HG03378 (cell line): ENCODE measurements at regions not wholly inside any gene's neighbourhood (a gene's known extent, or its start where the extent isn't known, plus 50 kb on each side); places are given as distances from the start of the nearest gene placed in this dataset.
"Not testable (repeated sequence)": the region's sequence is repeated elsewhere in the genome, so short reads cannot be mapped to it uniquely, and the experiment has no call there.

ENCODE experiments used
- ATAC-seq: cut with Tn5 transposase; IDR thresholded peaks from one replicate; pipeline ENCODE4 v1.9.1; 2021; ENCODE audit warnings: mild to moderate bottlenecking, moderate library complexity; ENCODE audit not compliant: unreplicated experiment

DNA sequence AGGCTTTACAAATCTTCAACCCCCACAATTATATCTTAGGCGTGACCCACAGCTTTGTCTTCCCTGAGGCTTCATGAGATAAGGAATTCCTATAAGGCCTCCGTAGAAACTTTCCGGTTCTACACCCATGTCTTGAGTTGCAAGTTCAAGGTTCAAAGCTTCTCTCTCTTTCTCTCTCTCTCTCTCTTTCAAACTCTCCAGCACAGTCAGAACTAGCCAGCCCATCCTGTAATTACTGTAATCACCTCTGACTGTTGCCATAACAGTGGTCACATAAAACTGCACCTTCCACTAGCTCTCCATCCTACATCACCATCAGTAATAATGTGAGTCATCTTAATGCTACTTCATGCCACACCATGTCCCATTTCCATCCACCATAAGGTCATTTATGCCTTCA lies 90.0 kb upstream of the NFASC start:
- no peak for ATAC-seq

DNA sequence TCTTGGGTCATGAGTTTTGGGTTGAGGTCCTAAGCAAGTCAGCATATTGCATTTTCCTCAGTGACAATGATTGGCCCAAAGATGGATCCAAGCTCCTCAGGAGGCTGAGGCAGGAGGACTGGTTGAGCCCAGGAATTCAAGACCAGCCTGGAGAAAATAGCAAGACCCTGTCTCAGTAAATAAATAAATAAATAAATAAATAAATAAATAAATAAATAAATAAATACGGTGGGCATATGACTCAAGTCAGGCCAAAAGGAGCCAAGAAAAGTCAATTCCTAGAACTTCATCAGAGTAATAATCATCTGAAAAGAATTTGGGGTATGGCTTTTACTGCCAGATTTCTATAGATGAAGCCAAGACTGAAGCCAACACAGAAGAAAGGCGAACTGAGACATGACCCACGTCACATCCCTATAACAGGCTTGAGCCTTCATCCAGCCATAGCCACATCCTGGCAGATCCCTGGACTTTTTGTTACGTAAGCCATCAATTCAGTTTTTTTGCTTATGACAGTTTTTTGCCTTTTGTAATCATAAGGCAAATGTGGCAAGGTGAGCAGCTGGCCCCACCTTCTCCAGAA lies 88.5 kb upstream of the NFASC start:
- no peak for ATAC-seq

DNA sequence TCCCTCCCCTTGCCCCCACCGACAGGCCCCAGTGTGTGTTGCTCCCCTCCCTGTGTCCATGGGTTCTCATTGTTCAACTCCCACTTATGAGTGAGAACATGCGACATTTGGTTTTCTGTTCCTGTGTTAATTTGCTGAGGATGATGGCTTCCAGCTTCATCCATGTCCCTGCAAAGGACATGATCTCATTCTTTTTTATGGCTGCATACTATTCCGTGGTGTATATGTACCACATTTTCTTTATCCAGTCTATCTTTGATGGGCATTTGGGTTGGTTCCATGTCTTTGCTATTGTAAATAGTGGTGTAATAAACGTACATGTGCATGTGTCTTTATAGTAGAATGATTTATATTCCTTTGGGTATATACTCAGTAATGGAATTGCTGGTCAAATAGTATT lies 85.6 kb upstream of the NFASC start:
- not testable (repeated sequence) for ATAC-seq

DNA sequence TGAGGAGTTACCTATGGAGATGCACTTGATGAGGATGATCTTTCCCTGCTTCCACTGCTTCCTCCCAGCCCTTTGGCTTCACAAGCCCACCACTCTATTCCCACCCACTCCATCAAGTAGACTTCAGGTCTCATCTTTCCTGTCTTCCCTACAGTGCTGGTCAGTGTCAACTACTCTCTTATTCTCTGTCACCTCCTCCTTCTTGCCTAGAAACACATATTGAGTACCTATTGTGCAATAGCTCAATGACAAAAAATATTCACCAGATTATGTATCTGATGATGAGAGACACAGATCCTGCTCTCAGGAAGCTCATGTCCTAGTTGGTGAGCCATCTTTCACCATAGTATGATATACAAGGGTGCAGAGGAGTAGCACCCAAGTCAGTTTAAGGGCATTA lies 82.2 kb upstream of the NFASC start:
- no peak for ATAC-seq

DNA sequence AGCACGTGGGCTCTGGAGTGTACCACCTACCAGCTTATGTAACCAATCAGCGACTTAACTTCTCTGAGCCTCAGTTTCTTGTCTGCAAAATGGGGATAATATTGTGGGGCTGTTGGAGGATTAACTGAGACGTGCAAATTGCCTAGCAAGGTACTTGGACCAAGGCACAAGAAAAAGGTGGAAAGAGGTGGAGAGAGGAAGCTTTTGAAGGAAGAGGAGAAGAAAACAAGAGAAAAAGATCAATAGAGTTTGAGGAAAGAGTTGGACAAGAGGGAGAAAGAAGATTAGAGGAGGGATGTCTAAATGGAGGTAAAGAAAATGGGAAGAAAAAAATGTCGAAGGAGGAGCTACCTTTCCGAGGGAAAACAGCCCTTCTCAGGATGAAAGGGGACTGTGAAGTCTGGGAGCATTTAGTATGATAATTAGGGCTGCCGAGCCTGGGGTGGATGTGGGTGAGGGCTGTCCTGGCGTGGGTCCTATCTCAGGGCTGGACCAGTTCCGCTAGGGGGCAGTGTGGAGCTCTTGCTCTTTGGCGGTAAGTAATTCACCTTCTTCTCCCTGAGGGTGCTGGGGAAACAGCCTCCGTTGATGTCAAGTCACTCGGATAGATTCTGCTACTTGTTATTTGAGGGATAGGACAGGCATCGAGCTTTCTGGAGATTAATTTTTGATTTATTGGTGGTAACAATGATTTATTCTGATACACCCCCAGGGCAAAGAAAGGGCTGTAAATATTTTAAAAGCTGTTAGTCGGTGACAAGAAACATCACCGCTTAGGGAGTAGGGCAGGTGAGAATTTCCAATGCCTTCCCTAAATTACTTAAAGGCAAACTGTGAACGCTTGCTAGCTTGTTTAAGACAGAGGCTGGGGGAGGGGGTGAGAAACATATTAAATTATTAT lies 79.0 kb upstream of the NFASC start:
- no peak for ATAC-seq

DNA sequence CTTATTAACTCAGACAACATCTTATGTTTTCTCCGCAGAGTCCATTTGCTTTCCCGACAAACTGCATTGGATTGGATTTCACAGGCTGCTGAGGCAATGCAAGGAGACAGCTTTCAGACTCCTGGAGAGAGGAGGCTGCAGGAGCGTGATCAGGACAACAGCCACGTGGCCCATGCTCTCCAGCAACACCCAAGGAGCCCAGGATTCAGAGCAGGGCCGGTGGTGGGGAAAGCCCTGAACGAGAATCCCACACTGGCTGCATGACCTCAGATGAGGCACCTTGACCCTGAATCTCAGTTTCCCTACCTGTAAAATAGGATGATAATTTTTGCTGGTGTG lies 78.3 kb upstream of the NFASC start:
- no peak for ATAC-seq

DNA sequence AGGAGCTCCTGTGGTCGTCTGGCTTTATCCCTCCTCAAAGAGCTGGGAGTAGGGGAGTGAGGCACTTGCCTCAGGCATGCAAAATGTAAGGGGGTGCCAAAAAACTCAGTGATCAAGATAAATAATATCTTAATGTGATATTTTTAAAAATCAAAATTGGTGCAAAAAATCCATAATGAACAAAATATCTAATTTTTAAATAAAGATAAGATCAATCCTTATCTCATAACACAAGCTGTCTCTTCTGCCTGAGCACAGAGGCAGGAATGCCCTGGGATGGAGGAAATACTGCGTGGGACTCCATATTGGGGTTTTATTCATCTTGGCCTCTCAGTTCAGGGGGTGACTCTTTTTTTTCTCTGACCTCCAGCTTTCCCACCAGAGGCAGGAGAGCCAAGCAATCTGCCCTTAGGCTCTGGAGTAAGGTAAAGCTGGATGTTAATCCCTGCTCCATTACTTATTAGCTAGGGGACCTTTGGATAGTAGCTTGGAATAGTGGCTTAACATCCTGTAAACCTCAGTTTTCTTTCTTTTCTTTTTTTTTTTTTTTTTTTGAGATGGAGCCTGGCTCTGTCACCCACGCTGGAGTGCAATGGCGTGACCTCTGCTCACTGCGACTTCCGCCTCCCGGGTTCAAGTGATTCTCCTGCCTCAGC lies 77.3 kb upstream of the NFASC start:
- ATAC-seq, result no peak

DNA sequence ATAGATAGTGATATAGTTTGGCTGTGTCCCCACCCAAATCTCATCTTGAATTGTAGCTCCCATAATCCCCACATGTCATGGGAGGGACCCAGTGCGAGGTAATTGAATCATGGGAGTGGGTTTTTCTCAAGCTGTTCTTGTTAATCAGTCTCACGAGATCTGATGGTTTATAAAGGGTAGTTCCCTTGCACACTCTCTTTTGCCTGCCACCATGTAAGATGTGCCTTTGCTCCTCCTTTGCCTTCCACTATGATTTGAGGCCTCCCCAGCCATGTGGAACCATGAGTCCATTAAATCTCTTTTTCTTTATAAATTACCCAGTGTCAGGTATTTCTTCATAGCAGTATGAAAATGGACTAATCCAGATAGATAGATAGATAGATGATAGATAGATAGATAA lies 73.8 kb upstream of the NFASC start:
- ATAC-seq, result not testable (repeated sequence)

DNA sequence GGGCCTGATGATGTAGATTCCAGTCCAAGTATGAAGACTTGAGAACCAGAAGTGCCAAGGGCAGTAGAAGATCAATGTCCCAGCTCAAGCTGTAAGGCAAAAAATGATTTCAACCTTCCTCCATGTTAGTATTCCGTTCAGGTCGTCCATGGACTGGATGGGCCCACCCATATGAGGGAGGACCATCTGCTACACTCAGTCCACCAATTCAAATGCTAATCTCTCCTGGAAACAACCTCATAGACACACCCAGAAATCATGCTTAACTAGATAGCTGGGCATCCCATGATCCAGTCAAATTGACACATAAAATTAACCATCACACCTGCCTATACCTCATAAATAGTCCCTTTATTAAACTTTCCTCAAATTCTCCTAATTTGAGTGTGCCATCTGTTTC lies 73.3 kb upstream of the NFASC start:
- no peak for ATAC-seq

DNA sequence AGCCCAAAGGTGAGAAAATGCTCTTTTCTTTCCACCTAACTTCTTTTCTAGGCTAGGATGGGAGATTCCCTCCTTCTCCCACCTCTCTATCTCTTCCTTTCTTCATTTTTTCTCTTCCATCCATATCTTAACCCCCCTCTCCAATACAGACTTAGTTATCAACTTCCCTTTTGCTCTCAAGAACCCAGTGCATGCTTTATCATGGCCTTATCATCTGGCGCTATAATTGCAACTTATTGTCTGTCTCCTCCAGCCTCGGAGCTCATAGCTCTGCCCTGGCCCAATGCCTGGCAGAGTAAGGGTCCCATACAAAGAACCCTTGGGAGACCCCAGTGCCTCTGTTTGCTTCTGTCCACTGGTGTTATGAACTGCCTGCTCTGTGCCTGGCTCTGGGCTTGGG lies 71.0 kb upstream of the NFASC start:
- no peak for ATAC-seq

DNA sequence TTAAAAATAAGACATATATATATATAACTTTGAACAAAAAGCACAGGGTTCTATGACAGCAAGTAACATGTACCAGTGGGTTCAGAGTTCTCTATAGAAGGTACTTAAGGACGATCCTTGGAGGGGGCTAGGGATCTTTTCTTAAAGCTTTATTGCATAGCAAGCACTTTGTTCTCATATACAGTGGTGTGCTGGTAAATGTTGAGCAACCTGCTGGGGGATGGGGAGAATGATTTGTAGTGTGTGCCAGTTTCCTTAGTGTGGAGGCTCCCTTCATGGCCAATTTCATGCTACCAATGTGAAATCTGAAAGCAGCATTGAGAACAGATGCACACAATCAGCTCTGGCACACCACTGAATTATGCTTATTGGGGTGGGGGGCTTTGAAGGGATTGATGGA lies 69.5 kb upstream of the NFASC start:
- ATAC-seq, result no peak

DNA sequence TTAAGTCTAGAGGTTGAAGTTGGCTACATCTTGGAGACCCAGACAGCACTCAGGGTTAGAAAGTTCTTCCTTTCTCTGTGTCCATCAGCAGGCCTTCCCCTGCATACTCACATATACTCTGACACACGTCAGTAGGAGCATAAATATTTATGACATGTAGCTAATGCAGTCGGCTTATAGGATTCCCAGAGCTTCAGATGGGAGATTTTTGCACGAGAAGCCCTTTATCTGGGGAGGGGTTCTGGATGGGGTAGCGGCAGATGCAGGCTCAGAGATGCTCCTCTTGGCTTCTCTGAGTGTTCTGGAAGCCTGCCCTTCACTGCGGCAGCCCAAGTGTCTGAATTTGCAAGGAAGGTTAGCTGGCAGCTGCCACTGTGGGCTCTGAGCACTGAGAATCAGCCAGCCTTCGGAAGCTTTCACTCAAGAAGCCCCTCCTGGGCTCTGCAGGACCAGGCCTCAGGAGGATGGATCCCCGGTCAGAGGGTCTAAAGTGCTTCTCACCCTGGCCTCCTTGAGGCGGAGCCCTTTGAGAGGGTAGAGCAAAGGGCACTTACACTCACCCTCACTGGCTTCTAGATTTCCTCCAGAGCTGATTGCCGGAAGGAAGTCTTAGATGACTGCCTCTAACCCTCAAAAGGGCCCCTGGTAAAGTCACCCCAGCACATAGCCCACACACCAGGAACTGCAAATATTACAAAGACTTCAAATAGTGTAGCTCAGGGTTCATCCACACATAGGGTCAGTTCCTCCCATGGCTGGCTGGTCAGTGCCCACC lies 68.1 kb upstream of the NFASC start:
- no peak for ATAC-seq

DNA sequence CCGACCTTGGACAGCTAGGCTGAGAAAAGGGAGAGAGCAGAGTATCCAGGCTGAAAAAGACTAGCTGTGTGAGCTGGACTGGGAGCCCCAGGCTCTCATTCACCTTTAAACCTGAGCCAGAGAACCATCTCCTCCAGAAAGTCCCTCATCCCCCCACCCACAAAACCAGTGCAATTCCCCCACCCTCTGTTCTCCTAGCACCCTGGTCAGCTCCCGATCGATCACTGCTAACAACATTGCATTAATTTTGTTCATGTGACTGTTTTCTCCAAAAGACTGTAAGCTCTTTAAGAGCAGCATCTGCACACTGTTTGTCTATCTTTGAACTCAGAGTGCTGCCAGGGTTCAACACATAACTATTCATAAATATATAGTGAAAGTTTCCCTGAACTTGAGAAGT lies 67.1 kb upstream of the NFASC start:
- no peak for ATAC-seq

DNA sequence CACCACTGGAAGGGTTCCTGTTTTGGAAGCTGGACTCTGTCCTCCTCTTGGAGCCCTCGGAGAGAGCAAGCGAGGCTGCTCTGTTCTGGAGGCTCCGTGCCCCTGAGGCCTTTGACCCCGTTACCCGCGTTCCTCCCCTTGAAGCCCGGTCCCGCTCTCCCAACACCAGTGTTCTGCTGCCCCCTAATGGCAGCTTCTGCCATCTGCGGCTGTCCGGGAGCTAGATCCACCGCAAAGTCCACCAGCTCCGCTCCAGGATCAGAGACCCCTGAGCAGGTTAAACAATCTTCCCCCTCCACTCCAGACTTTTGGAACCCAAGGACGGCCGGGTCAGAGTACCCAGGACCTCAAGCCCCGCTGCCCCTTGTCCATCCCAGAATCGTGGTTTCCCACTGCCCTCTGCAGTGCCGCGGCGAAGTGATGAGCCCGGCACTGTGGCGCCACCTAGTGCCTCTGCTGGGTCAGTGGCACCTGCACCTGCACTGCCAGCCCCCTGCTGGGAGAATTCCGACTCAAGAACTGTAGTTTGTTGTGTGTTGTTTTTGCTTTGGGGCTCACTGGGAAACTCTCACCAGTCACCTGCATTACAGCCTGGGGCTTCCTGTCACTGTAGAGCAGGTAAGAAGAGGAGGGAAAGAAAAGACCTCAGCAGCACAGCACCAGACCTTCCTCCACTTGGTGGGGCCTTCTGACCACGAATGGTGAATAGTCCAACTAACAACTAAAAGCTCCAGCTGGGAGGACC lies 63.5 kb upstream of the NFASC start:
- ATAC-seq, result peak; percentile 60

DNA sequence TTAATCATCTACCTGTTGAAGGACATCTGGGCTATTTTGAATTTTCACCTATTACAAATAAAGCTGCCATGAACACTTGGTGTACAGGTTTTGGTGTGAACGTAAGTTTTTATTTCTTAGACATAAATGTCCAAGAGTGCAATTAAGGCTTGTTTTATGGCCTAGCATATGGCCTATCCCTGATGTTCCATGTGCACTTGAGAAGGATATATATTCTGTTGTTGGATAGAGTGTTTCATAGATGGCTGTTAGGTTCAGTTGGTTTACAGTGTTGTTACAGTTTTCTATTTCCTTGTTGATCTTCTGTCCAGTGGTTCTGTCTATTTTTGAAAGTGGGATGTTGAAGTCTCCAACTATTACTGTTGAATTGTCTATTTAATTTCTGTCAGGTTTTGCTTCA lies 61.2 kb upstream of the NFASC start:
- no peak for ATAC-seq

DNA sequence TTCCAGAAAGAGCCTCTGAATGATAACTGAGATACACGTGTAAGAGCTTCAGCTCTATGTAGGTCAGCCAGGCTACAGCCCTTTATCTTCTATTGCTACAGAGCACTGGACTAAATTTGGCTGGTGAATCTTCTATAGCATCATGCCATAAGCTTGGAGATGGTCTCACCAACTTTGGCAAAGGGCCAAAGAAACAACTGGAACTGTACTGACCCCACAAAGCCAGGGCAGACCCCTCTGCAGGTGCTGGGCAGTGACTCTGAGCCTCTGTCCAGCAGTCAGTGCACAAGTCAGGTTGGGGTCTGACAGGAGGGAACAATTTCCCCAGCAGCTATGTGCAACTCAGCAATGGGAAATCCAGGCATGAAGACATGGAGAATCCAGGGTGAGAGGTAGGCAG lies 57.8 kb upstream of the NFASC start:
- no peak for ATAC-seq

DNA sequence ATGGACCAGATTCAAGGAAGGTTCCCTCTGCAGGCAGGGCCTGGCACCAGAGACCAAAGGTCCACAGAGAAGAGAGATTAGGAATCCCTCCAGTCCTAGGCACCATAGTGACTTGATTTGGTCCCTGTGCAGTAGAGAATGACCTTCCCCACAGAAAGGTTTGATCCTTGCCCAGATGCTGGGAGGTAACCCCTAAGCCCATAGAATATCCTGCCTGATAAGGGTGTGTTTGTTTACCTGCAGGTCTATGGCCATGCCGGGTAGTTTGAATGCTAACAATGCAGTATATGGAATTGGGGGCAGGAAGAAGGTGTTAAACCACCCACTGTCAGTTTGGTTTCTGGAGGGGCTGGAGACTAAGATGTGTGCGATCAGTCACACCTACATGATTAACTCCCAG lies 57.1 kb upstream of the NFASC start:
- ATAC-seq, result no peak

DNA sequence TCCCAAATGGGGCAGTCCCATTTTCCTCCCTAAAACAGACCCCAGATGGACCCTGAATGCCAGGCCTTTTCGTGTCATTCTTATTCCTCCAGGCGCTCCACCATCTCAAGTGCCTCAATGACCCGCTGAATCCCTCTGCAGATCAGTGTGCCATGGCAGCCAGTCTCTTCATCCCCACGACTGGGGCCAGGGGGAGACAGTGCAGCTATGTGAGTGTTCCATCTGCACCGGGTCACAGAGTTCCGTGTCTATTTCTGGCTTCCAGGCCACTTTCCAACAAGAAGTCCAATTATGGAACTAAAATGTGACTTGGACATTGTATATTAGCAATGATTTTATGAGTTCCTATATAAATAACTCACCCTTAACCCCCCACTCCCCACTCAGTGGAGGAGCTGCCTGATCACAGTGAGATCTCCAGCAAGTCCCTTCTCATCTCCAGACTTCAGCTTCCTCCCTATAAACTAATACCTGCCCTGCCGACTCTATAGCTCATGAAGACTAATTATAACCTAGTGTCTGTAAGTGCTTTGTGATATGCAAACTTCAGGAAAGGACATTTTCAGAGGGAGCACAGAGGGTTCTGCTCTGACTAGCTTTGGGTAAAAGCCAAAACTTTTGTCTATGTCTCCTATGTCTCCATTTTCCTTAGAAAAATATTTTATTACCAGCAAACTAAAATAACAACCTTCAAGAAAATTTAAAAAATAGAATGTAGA lies 56.3 kb upstream of the NFASC start:
- no peak for ATAC-seq

DNA sequence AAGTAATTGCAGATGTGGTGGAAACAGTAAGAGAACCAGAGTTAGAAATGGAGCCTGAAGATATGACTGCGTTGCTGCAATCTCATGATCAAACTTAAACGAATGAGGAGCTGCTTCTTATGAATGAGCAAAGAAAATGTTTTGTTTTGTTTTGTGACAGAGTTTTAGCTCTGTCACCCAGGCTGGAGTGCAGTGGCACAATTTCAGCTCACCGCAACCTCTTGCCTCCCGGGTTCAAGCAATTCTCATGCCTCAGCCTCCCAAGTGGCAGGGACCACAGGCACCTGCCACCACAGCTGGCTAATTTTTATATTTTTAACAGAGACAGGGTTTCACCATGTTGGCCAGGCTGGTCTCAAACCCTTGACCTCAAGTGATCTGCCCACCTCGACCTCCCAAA lies 53.3 kb upstream of the NFASC start:
- no peak for ATAC-seq

DNA sequence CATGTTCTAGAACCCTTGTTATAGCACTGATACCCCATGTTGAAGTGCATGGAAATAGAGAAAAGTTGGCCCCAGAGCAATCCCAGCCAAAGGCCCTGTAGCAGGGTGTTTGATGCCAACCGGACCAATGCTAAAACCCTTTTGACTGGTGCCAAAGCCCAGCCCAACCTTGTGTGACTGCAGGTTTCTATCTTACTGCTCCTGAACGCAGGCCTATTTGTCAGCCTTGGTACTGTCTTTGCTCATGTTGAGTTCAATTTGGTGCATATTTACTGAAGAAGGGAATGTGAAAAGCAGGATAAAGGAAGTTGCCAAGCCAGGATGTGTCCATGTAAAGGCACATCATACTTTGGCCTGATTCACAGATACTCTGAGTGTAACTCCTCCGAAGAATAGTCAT lies 51.7 kb upstream of the NFASC start:
- no peak for ATAC-seq
